Pancreas (tissue), 10 donors: ENCODE measurements at regions not wholly inside any gene's neighbourhood (a gene's known extent, or its start where the extent isn't known, plus 50 kb on each side); places are given as distances from the start of the nearest gene placed in this dataset.

Experiments
- ATAC-seq, 4 donors: fragments of 200-7000 bp; cut with Tn5 transposase; one replicate each; pipeline versions ENCODE4 v1.8.0 to v1.9.1; 2020; ENCODE audit warnings: mild to moderate bottlenecking in 4 of 4, moderate library complexity in 4 of 4
- DNase-seq, 6 donors: peaks; one replicate each; pipeline ENCODE4 v3.0.0-alpha.2; 2020
- FAIRE-seq: peaks from 2 replicates; lab custom pipeline; 2012; peaks lifted over from hg19 to GRCh38; lab: Jason Lieb, UNC
- H3K27ac ChIP-seq, 4 donors: fragments of 200-600 bp; sonication (generic); 1 replicate in 3 of 4; 2 replicates in 1 of 4; pipeline versions ENCODE4 v1.5.0 to v1.8.0; 2020
- H3K27me3 ChIP-seq, 4 donors: fragments of 200-600 bp; one replicate each; pipeline ENCODE4 v1.8.0; 2021
- H3K36me3 ChIP-seq, 3 donors: fragments of 200-600 bp; sonication (generic) in 1 of 3; one replicate each; pipeline versions ENCODE4 v1.5.0 to v1.8.0; 2020 to 2021
- H3K4me1 ChIP-seq, 3 donors: fragments of 200-600 bp; one replicate each; pipeline ENCODE4 v1.8.0; 2021
- H3K4me3 ChIP-seq, 4 donors: fragments of 200-600 bp; sonication (generic) in 2 of 4; one replicate each; pipeline versions ENCODE4 v1.5.0 to v1.8.0; 2020 to 2021
- H3K9me3 ChIP-seq, 4 donors: fragments of 200-600 bp; one replicate each; pipeline ENCODE4 v1.8.0; 2021
- CTCF ChIP-seq, 4 donors: fragments of 200-600 bp; sonication (generic) in 3 of 4; IDR thresholded peaks; one replicate each; pipeline versions ENCODE4 v1.5.0 to v1.8.0; 2021; ENCODE audit warnings: antibody characterized with exemption in 4 of 4
- WGBS, 2 donors: extraction: QIAGEN DNeasy Blood & Tissue Kit; methylation state at CpG; one replicate each; pipeline ENCODE4 v1.1.7; 2013; 5-methylcytosine and 5-hydroxymethylcytosine counted together
- intact Hi-C, 3 donors: fragments of 100-400 bp; cut with DNase I; formaldehyde crosslinking; loops; one replicate each; pipeline versions ENCODE4 v1.11.1 to v1.14.2; 2022
- donor health status: healthy with polysubstance abuse.
- donor health status: DM: no; HTN: no; CAD: no; lungs with moderate emphysema.
- donor health status: DM: no; HTN: no; CAD: no.
- donor health status: control.
- donor health status: control.
- donor health status: Bipolar disorder and iron deficiency.
- donor health status: DM: yes; HTN: yes; CAD: no.
- donor health status: DM: no; HTN: no; CAD: no.
- donor health status: DM: no; HTN: no; CAD: no.
- donor health status: DM: yes; HTN: yes; CAD: no.

GRCh38 chr9:36487482-36488388 is 85.0 kb upstream of the MELK start:
- Histone ChIP-seq H3K4me1 (peaks cover 0 to 10% (median 3%) of the 10 kb centered on the region in 3 donors), H3K27me3 (no peaks in the 10 kb centered on the region), H3K4me3 (peak overlapping the region; percentile 8 to 98 (median 96)), H3K36me3 (no peaks in the 10 kb centered on the region), H3K9me3 (no peaks in the 10 kb centered on the region), H3K27ac (peak overlapping the region; percentile 71 to 87 (median 77))
- TF ChIP-seq CTCF (IDR thresholded peaks at IDR 0.05) = no peak
- peak; percentile 93 to 97 (median 94) for ATAC-seq
- 1 to 2% methylated on average over 44 to 92 of the region's 94 CpGs for WGBS, 2 donors
- DNase-seq = peak; percentile 90 to 97 (median 94)
- FAIRE-seq = no peak
- intact Hi-C loops = no loop called here

DNA sequence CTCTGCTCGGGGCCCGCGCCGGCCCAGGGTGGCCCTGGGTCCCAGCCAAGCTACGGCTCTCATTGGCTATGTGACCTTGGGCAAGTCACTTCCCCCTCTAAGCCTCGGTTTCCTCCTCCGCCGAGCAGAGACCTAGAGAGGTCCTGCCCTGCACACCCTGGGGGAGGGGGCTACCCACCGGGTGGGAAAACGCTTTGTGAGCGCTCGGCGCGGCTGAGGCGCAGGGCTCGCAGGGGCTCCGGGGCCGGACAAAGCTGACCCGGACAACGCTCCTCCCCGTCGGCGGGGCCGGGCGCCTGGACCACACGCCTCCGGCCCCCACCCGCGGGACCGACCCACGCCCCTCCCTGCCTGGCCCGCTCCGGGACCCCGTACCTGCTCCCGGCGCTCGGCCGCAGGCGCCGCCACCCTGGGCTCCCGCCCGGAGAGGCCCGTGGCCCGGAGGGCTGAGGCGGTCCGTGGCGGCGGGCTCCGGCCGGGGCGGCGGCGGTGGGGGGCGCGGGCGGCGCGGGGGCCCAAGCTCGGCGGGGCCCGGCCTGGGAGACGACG is 85.7 kb upstream of the MELK start:
- peak; percentile 49 to 87 (median 72) for DNase-seq
- WGBS, 2 donors = 1 to 2% methylated on average over 16 to 63 of the region's 63 CpGs
- H3K4me3 ChIP-seq = peak overlapping the region; percentile 53 to 98 (median 96)
- H3K27ac ChIP-seq = peak overlapping the region; percentile 64 to 77 (median 74)
- TF ChIP-seq CTCF (IDR thresholded peaks at IDR 0.05) = no peak
- no peak for FAIRE-seq
- peak; percentile 18 to 38 (median 32) for ATAC-seq
- H3K36me3 ChIP-seq = no peaks in the 10 kb centered on the region
- H3K9me3 ChIP-seq = no peaks in the 10 kb centered on the region
- peaks cover 0 to 10% (median 3%) of the 10 kb centered on the region in 3 donors for H3K4me1 ChIP-seq
- intact Hi-C loops = no loop called here
- H3K27me3 ChIP-seq = no peaks in the 10 kb centered on the region

DNA sequence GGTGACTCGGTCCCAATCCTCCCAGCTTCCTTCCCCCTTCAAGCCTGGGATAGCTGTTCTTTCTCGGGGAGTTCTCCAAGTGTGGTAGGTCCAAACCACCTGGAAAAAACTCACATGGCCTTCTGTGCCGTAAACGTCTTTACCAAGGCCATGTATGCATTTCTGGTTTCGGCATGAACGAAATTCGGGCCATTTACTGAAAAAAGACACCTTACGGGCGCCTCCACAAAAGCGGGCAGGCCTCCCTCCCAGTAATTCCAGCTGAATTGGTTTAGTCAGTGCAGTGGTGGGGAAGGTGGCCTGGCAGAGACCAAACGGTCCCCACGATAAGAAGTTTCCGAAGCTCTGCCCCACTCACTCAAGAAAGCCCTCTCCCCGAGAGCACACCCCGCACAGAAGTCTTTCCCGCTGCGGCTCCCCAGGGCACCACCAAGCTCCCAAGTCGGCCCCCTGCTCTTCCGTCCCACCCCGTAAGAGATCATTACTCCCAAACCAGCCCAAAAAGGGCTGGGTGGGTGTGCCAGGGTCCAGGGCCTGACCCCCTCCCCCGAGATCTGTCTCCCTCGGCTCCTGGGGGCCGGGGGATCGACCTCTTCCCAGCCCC is 86.3 kb upstream of the MELK start:
- FAIRE-seq = no peak
- DNase-seq = peak in 3 of 6 donors; percentile 6 to 24 (median 23)
- H3K9me3 ChIP-seq = no peaks in the 10 kb centered on the region
- no peaks in the 10 kb centered on the region for H3K36me3 ChIP-seq
- H3K4me1 ChIP-seq = peaks cover 0 to 13% (median 3%) of the 10 kb centered on the region in 3 donors
- no peaks in the 10 kb centered on the region for H3K27me3 ChIP-seq
- H3K27ac ChIP-seq = peak overlapping the region; percentile 64 to 77 (median 74)
- 1 to 2% methylated on average over 24 of the region's 24 CpGs for WGBS, 2 donors
- TF ChIP-seq CTCF (IDR thresholded peaks at IDR 0.05) = no peak
- intact Hi-C loops = no loop called here
- peak in 3 of 4 donors; percentile 6 to 30 (median 17) for ATAC-seq
- peak overlapping the region; percentile 53 to 98 (median 96) for H3K4me3 ChIP-seq

DNA sequence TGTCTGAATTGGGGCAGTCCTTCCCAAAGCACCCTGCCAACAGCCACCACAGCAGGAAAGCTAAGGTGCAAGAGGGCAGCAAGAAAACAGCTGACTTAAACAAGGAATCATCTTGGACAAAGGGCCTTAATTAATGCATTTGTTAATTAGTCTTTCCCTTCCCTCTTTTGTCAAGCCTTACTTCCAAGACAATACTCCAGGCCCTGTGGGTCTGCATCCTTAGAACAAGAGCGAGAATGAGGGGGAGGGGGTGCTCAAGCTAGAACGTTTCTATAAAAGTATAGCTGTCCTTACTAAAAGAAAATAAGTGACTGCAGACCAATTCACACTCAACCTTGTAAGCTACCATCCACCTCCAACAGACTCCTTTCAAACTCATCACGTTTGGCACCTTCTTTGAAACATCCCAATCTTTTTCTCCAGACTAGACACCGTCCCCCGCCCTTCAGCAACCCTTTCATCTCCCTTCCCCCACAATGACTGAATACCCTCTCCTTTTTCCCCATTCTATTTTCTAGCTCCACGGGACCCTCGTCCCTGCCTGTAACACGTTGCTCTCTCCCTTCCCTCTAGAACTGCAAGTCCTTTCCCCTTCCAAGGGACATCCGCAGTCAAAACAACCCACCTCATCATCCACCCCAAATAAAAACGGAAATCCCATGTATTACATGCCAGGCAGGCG is 85.7 kb upstream of the RNF38 start:
- H3K9me3 ChIP-seq = no peaks in the 10 kb centered on the region
- H3K27ac ChIP-seq = peak overlapping the region; percentile 64 to 77 (median 74)
- H3K4me3 ChIP-seq = peak overlapping the region; percentile 53 to 98 (median 96)
- no peaks in the 10 kb centered on the region for H3K36me3 ChIP-seq
- DNase-seq (no peak), FAIRE-seq (no peak), ATAC-seq (no peak)
- no peak for TF ChIP-seq CTCF (IDR thresholded peaks at IDR 0.05)
- WGBS, 2 donors = 14 to 18% methylated on average over 11 of the region's 11 CpGs
- H3K4me1 ChIP-seq = peaks cover 0 to 13% (median 3%) of the 10 kb centered on the region in 3 donors
- H3K27me3 ChIP-seq = no peaks in the 10 kb centered on the region
- intact Hi-C loops = no loop called here
